GM12892 (cell line): ENCODE measurements at regions not wholly inside any gene's neighbourhood (a gene's known extent, or its start where the extent isn't known, plus 50 kb on each side); places are given as distances from the start of the nearest gene placed in this dataset.

ENCODE experiments used
- POLR2A ChIP-seq: IDR thresholded peaks from 2 replicates; pipeline ENCODE4 v1.6.1; 2011; ENCODE audit warnings: low read depth, low read length, control low read depth
- POLR2AphosphoS5 ChIP-seq: IDR thresholded peaks from 2 replicates; pipeline ENCODE4 v1.6.1; 2011; ENCODE audit warnings: low read depth, low read length, control low read depth

DNA sequence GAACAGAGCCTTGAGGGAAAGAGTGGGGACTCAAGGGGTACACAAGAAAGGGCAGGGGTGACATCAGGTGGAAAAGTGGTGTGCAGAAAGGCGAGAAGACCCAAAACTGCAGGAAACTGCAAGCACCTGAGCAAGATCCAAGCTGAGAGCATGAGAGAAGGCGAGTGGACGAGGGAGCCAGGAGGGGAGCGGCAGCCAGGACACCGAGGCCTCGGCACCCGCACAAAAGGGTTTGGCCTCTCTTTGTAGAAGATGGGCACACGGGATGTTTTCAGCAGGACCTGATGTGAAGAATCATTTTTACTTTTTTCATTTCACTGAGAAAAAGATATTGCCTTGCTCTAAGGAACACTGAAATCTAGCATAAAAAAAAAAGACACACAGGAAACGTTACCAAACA is 82.1 kb upstream of the FOXQ1 start:
- TF ChIP-seq POLR2A = no peak
- no peak for TF ChIP-seq POLR2AphosphoS5
